Cardiac muscle cell (in vitro differentiated cells and primary cell): ENCODE measurements at regions not wholly inside any gene's neighbourhood (a gene's known extent, or its start where the extent isn't known, plus 50 kb on each side); places are given as distances from the start of the nearest gene placed in this dataset.

Source experiments
- DNase-seq, 2 donors: peaks; one replicate each; pipeline versions ENCODE4 v3.0.0 to v3.0.0-alpha.2; 2010 to 2017; ENCODE audit warnings: low read depth in 1 of 2, low spot score in 1 of 2
- H3K27ac ChIP-seq: fragments of 200-600 bp; sonication (generic); 2 replicates; pipeline ENCODE4 v1.5.1; 2016
- H3K27me3 ChIP-seq: fragments of 200-600 bp; sonication (generic); 2 replicates; pipeline ENCODE4 v1.6.0; 2016; ENCODE audit warnings: control low read depth
- H3K36me3 ChIP-seq: fragments of 200-600 bp; sonication (generic); 2 replicates; pipeline ENCODE4 v1.5.1; 2016; ENCODE audit warnings: control low read depth
- H3K4me1 ChIP-seq: fragments of 200-600 bp; sonication (generic); 2 replicates; pipeline ENCODE4 v1.8.1; 2017; ENCODE audit warnings: low read depth, mild to moderate bottlenecking, mixed run types
- H3K4me3 ChIP-seq: fragments of 200-600 bp; sonication (generic); 2 replicates; pipeline ENCODE4 v1.5.1; 2016; ENCODE audit warnings: mild to moderate bottlenecking
- H3K9me3 ChIP-seq: fragments of 200-600 bp; sonication (generic); 2 replicates; pipeline ENCODE4 v1.5.1; 2017; ENCODE audit warnings: low read depth, mild to moderate bottlenecking, control low read depth
- CTCF ChIP-seq: IDR thresholded peaks from 2 replicates; pipeline ENCODE4 v1.5.1; 2012; ENCODE audit warnings: low read depth, mild to moderate bottlenecking, low read length

GRCh38 chr9:14369011-14369410, 55.1 kb upstream of the NFIB start:
- no peaks in the 10 kb centered on the region for H3K36me3 ChIP-seq
- DNase-seq, result no peak
- TF ChIP-seq CTCF, result no peak
- no peak overlapping the region for H3K27ac ChIP-seq
- no peaks in the 10 kb centered on the region for H3K4me1 ChIP-seq
- H3K4me3 ChIP-seq, result no peak overlapping the region
- H3K9me3 ChIP-seq, result no peaks in the 10 kb centered on the region
- no peaks in the 10 kb centered on the region for H3K27me3 ChIP-seq

- no peaks in the 10 kb centered on the region for H3K27me3 ChIP-seq
- no peak overlapping the region for H3K27ac ChIP-seq
- DNase-seq, result peak in 1 of 2 donors; percentile 97
- no peaks in the 10 kb centered on the region for H3K9me3 ChIP-seq
- no peaks in the 10 kb centered on the region for H3K4me1 ChIP-seq
- no peak overlapping the region for H3K4me3 ChIP-seq
- TF ChIP-seq CTCF, result no peak
- no peaks in the 10 kb centered on the region for H3K36me3 ChIP-seq
Measured at GRCh38 chr9:14366076-14366475, 52.1 kb upstream of the NFIB start.

- Histone ChIP-seq H3K27ac (no peak overlapping the region), H3K27me3 (no peaks in the 10 kb centered on the region), H3K36me3 (no peaks in the 10 kb centered on the region), H3K4me3 (no peak overlapping the region), H3K4me1 (no peaks in the 10 kb centered on the region), H3K9me3 (no peaks in the 10 kb centered on the region)
- no peak for TF ChIP-seq CTCF
- no peak for DNase-seq
Measured at GRCh38 chr9:14365670-14366069, 51.7 kb upstream of the NFIB start.
